ENCODE measurements at regions not wholly inside any gene's neighbourhood (a gene's known extent, or its start where the extent isn't known, plus 50 kb on each side); places are given as distances from the start of the nearest gene placed in this dataset.

GRCh38 chr3:194812176-194812575, 126.5 kb downstream of the FAM43A start:
- TF ChIP-seq GATA2 (IDR thresholded peaks at IDR 0.05; ENCODE audit: low read depth, low read length) (no peak), GATA3 (IDR thresholded peaks at IDR 0.05; ENCODE audit: low read depth, low read length) (no peak)

Data from SH-SY5Y (cell line).